IMR-90 (cell line): ENCODE measurements at regions not wholly inside any gene's neighbourhood (a gene's known extent, or its start where the extent isn't known, plus 50 kb on each side); places are given as distances from the start of the nearest gene placed in this dataset.

Source experiments
- ATAC-seq: fragments of 200-7000 bp; cut with Tn5 transposase; 2 replicates; pipeline ENCODE4 v1.9.1; 2020; ENCODE audit warnings: low read depth, mild to moderate bottlenecking, moderate library complexity
- BruUV-seq: library from RNA; stranded (reverse); fragments of 400-500 nt; replicated peaks from 2 replicates; lab custom pipeline; 2021; lab: Mats Ljungman, UMichigan
- CTCF ChIA-PET: fragments of 300-600 bp; formaldehyde crosslinking; extraction: SDS; loops from one replicate; lab custom pipeline; 2021; ENCODE audit warnings: antibody characterized with exemption; lab: Yijun Ruan, JAX
- POLR2A ChIA-PET: fragments of 300-600 bp; sonication (Branson Sonifier 250); formaldehyde crosslinking; loops from one replicate; lab custom pipeline; 2022; ENCODE audit warnings: antibody characterized with exemption; ENCODE audit not compliant: unreplicated experiment; lab: Charles Lee
- DNase-seq: peaks from one replicate; pipeline ENCODE4 v3.0.0; 2013
- H2AFZ ChIP-seq: replicated peaks from 2 replicates; pipeline ENCODE3; 2013; ENCODE audit warnings: low read length, mild to moderate bottlenecking; ENCODE audit not compliant: poor library complexity
- H2AK5ac ChIP-seq: 2 replicates; pipeline ENCODE4 v1.6.1; 2013; ENCODE audit warnings: low read depth, low read length, inconsistent platforms
- H2AK9ac ChIP-seq: replicated peaks from 2 replicates; pipeline ENCODE3; 2013; ENCODE audit warnings: mild to moderate bottlenecking, low read depth, low read length, moderate library complexity; ENCODE audit not compliant: poor library complexity
- H2BK120ac ChIP-seq: 2 replicates; pipeline ENCODE4 v1.6.1; 2013; ENCODE audit warnings: low read depth, low read length, inconsistent platforms
- H2BK15ac ChIP-seq: 3 replicates; pipeline ENCODE4 v1.6.1; 2013; ENCODE audit warnings: low read depth, low read length, inconsistent platforms
- H2BK20ac ChIP-seq: 2 replicates; pipeline ENCODE4 v1.6.1; 2013; ENCODE audit warnings: low read depth, mild to moderate bottlenecking, inconsistent platforms, low read length, moderate library complexity
- H2BK5ac ChIP-seq: 2 replicates; pipeline ENCODE4 v1.6.1; 2013; ENCODE audit warnings: mild to moderate bottlenecking, low read depth, low read length, inconsistent platforms; ENCODE audit not compliant: poor library complexity, severe bottlenecking
- H3K14ac ChIP-seq: replicated peaks from 2 replicates; pipeline ENCODE4 v1.6.1; 2013; ENCODE audit warnings: low read depth, low read length, inconsistent platforms
- H3K18ac ChIP-seq: 2 replicates; pipeline ENCODE4 v1.6.1; 2013; ENCODE audit warnings: low read depth, low read length, control low read depth
- H3K23ac ChIP-seq: 2 replicates; pipeline ENCODE4 v1.6.1; 2013; ENCODE audit warnings: low read depth, low read length, inconsistent platforms
- H3K27ac ChIP-seq: 2 replicates; pipeline ENCODE4 v1.5.1; 2013; ENCODE audit warnings: mild to moderate bottlenecking, control low read depth, low read length; ENCODE audit not compliant: insufficient read depth
- H3K27me3 ChIP-seq: 2 replicates; pipeline ENCODE4 v1.6.1; 2013; ENCODE audit warnings: low read length; ENCODE audit not compliant: control insufficient read depth, insufficient read depth
- H3K36me3 ChIP-seq: 2 replicates; pipeline ENCODE4 v1.6.1; 2013; ENCODE audit warnings: low read length, mixed read lengths; ENCODE audit not compliant: control insufficient read depth, insufficient read depth
- H3K4ac ChIP-seq: 2 replicates; pipeline ENCODE4 v1.6.1; 2013; ENCODE audit warnings: low read depth, low read length, inconsistent platforms
- H3K4me1 ChIP-seq: 2 replicates; pipeline ENCODE4 v1.6.1; 2013; ENCODE audit warnings: low read length, mixed read lengths; ENCODE audit not compliant: control insufficient read depth, insufficient read depth
- H3K4me2 ChIP-seq: 2 replicates; pipeline ENCODE4 v1.6.1; 2013; ENCODE audit warnings: low read depth, mild to moderate bottlenecking, control low read depth, low read length, moderate library complexity
- H3K4me3 ChIP-seq: 2 replicates; pipeline ENCODE4 v1.5.1; 2013; ENCODE audit warnings: low read depth, mild to moderate bottlenecking, control low read depth, low read length, moderate library complexity; ENCODE audit not compliant: insufficient read depth
- H3K56ac ChIP-seq: 2 replicates; pipeline ENCODE4 v1.6.1; 2013; ENCODE audit warnings: low read length, inconsistent platforms; ENCODE audit not compliant: insufficient read depth; ENCODE audit errors: extremely low read depth
- H3K79me1 ChIP-seq, 2 experiments: 2 replicates each; pipeline ENCODE4 v1.6.1; 2013; ENCODE audit warnings: low read length in 2 of 2, inconsistent platforms in 1 of 2, low read depth in 1 of 2
- H3K9ac ChIP-seq: 2 replicates; pipeline ENCODE4 v1.6.1; 2013; ENCODE audit warnings: low read depth, low read length, control low read depth
- H3K9me1 ChIP-seq: 2 replicates; pipeline ENCODE4 v1.6.1; 2013; ENCODE audit warnings: low read length, inconsistent platforms; ENCODE audit not compliant: insufficient read depth
- H3K9me3 ChIP-seq: 2 replicates; pipeline ENCODE4 v1.6.1; 2013; ENCODE audit warnings: low read length; ENCODE audit not compliant: control insufficient read depth, insufficient read depth
- H4K20me1 ChIP-seq: 2 replicates; pipeline ENCODE4 v1.6.1; 2013; ENCODE audit warnings: low read length, inconsistent platforms; ENCODE audit not compliant: insufficient read depth
- H4K5ac ChIP-seq: 2 replicates; pipeline ENCODE4 v1.6.1; 2013; ENCODE audit warnings: mild to moderate bottlenecking, low read depth, low read length, control low read depth
- H4K8ac ChIP-seq, 2 experiments: 2 replicates each; pipeline ENCODE4 v1.6.1; 2013; ENCODE audit warnings: low read depth in 2 of 2, low read length in 2 of 2, control low read depth in 1 of 2, inconsistent platforms in 1 of 2
- H4K91ac ChIP-seq: 2 replicates; pipeline ENCODE4 v1.6.1; 2013; ENCODE audit warnings: low read depth, low read length, inconsistent platforms; ENCODE audit not compliant: insufficient read depth
- BHLHE40 ChIP-seq: fragments of 150-350 bp; IDR thresholded peaks from 2 replicates; pipeline ENCODE4 v1.6.1; 2016; ENCODE audit warnings: mild to moderate bottlenecking, low read depth, low read length
- CEBPB ChIP-seq: IDR thresholded peaks from 2 replicates; pipeline ENCODE4 v1.6.1; 2012; ENCODE audit warnings: low read depth, low read length, improper control_type of control experiment
- CHD1 ChIP-seq: IDR thresholded peaks from 2 replicates; pipeline ENCODE4 v1.6.1; 2012; ENCODE audit warnings: low read depth, low read length, improper control_type of control experiment
- FOS ChIP-seq: fragments of 150-350 bp; IDR thresholded peaks from 2 replicates; pipeline ENCODE4 v1.6.1; 2016; ENCODE audit warnings: low read depth, low read length
- MAFK ChIP-seq: IDR thresholded peaks from 2 replicates; pipeline ENCODE4 v1.6.1; 2012; ENCODE audit warnings: low read depth, low read length, improper control_type of control experiment
- MAZ ChIP-seq: IDR thresholded peaks from 2 replicates; pipeline ENCODE4 v1.6.1; 2012; ENCODE audit warnings: low read depth, mild to moderate bottlenecking, low read length, improper control_type of control experiment, moderate library complexity, borderline replicate concordance
- MXI1 ChIP-seq: IDR thresholded peaks from 2 replicates; pipeline ENCODE4 v1.6.1; 2012; ENCODE audit warnings: low read depth, mild to moderate bottlenecking, low read length, moderate library complexity, borderline replicate concordance
- NFE2L2 ChIP-seq: fragments of 150-350 bp; IDR thresholded peaks from 2 replicates; pipeline ENCODE4 v1.6.1; 2016; ENCODE audit warnings: low read depth, mild to moderate bottlenecking, low read length
- POLR2A ChIP-seq: IDR thresholded peaks from 2 replicates; pipeline ENCODE4 v1.6.1; 2012; ENCODE audit warnings: mild to moderate bottlenecking, low read depth, low read length
- RAD21 ChIP-seq: IDR thresholded peaks from 2 replicates; pipeline ENCODE4 v1.6.1; 2012; ENCODE audit warnings: low read length, improper control_type of control experiment
- RCOR1 ChIP-seq: IDR thresholded peaks from 2 replicates; pipeline ENCODE4 v1.6.1; 2012; ENCODE audit warnings: mild to moderate bottlenecking, low read length, improper control_type of control experiment; ENCODE audit not compliant: insufficient replicate concordance
- RFX5 ChIP-seq: IDR thresholded peaks from 2 replicates; pipeline ENCODE4 v1.8.0; 2012; ENCODE audit warnings: low read depth, mild to moderate bottlenecking, low read length, moderate library complexity
- SMC3 ChIP-seq: fragments of 150-350 bp; IDR thresholded peaks from 2 replicates; pipeline ENCODE4 v1.6.1; 2016; ENCODE audit warnings: low read depth, mild to moderate bottlenecking, antibody characterized with exemption, low read length, moderate library complexity
- USF2 ChIP-seq: fragments of 150-350 bp; IDR thresholded peaks from 2 replicates; pipeline ENCODE4 v1.6.1; 2017; ENCODE audit warnings: mild to moderate bottlenecking, antibody characterized with exemption, low read length, low read depth
- WGBS, 2 experiments: methylation state at CpG; one replicate each; pipeline versions ENCODE4 v1.1.5 to v1.1.7; 2013; ENCODE audit warnings: missing lambda C conversion rate in 2 of 2; ENCODE audit not compliant: insufficient read length in 1 of 2; ENCODE audit errors: extremely low coverage in 2 of 2; 5-methylcytosine and 5-hydroxymethylcytosine counted together
- dilution Hi-C: fragments of 300-500 bp; cut with HindIII; formaldehyde crosslinking; loops from one replicate; pipeline ENCODE4 v1.14.3; 2018; ENCODE audit warnings: low sequenced_read_pairs; ENCODE audit not compliant: unreplicated experiment
- in situ Hi-C: fragments of 300-500 bp; cut with MboI; formaldehyde crosslinking; loops from 3 replicates; pipeline ENCODE4 v1.14.3; 2019; ENCODE audit warnings: low sequenced_read_pairs, inconsistent platforms, mixed read lengths
- intact Hi-C: fragments of 100-400 bp; cut with micrococcal nuclease; formaldehyde crosslinking; loops from 2 replicates; pipeline ENCODE4 v1.10.0; 2022
- TF ChIP-seq, protein P1 (sequence below): conservative IDR thresholded peaks from 2 replicates; pipeline ENCODE4 v1.5.1; 2012; ENCODE audit warnings: mild to moderate bottlenecking, low read depth, low read length, improper control_type of control experiment
- TF ChIP-seq, protein P2 (sequence below): fragments of 150-350 bp; IDR thresholded peaks from 2 replicates; pipeline ENCODE4 v1.6.1; 2016; ENCODE audit warnings: low read depth, mild to moderate bottlenecking, low read length, moderate library complexity, borderline replicate concordance

GRCh38 chr3:64809086-64809485 is 121.3 kb upstream of the ADAMTS9 start:
- ATAC-seq = no peak
- no TSS peak for BruUV-seq

More at GRCh38 chr3:64809086-64809485, 121.3 kb upstream of the ADAMTS9 start:
- Histone ChIP-seq H2BK120ac (no peak overlapping the region), H4K8ac (no peak overlapping the region), H3K14ac (no peak overlapping the region), H3K9me3 (no peaks in the 10 kb centered on the region), H4K91ac (no peak overlapping the region), H2BK20ac (no peak overlapping the region), H2BK15ac (no peak overlapping the region), H3K27me3 (no peaks in the 10 kb centered on the region), H3K4me2 (no peak overlapping the region), H3K23ac (no peak overlapping the region), H3K36me3 (peaks cover 2% of the 10 kb centered on the region; the same call in 1 of the 2 replicates), H3K4me3 (no peak overlapping the region), H3K9ac (no peak overlapping the region), H2AFZ (no peak overlapping the region), H3K4me1 (no peaks in the 10 kb centered on the region), H2AK9ac (no peak overlapping the region), H4K5ac (no peak overlapping the region), H3K18ac (no peak overlapping the region), H2BK5ac (no peak overlapping the region), H3K9me1 (no peaks in the 10 kb centered on the region), H3K4ac (no peak overlapping the region), H4K20me1 (no peaks in the 10 kb centered on the region), H2AK5ac (no peak overlapping the region), H3K27ac (no peak overlapping the region), H3K79me1 (no peaks in the 10 kb centered on the region), H3K56ac (no peak overlapping the region)
- in situ Hi-C loops (no loop called here), dilution Hi-C loops (no loop called here), intact Hi-C loops (no loop called here)
- TF ChIP-seq, protein P1, sequence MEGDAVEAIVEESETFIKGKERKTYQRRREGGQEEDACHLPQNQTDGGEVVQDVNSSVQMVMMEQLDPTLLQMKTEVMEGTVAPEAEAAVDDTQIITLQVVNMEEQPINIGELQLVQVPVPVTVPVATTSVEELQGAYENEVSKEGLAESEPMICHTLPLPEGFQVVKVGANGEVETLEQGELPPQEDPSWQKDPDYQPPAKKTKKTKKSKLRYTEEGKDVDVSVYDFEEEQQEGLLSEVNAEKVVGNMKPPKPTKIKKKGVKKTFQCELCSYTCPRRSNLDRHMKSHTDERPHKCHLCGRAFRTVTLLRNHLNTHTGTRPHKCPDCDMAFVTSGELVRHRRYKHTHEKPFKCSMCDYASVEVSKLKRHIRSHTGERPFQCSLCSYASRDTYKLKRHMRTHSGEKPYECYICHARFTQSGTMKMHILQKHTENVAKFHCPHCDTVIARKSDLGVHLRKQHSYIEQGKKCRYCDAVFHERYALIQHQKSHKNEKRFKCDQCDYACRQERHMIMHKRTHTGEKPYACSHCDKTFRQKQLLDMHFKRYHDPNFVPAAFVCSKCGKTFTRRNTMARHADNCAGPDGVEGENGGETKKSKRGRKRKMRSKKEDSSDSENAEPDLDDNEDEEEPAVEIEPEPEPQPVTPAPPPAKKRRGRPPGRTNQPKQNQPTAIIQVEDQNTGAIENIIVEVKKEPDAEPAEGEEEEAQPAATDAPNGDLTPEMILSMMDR = no peak
- no peak for TF ChIP-seq RFX5
- no peak for TF ChIP-seq MAFK
- TF ChIP-seq FOS = no peak
- no peak for TF ChIP-seq RCOR1
- no peak for TF ChIP-seq RAD21
- TF ChIP-seq NFE2L2 = no peak
- TF ChIP-seq, protein P2, sequence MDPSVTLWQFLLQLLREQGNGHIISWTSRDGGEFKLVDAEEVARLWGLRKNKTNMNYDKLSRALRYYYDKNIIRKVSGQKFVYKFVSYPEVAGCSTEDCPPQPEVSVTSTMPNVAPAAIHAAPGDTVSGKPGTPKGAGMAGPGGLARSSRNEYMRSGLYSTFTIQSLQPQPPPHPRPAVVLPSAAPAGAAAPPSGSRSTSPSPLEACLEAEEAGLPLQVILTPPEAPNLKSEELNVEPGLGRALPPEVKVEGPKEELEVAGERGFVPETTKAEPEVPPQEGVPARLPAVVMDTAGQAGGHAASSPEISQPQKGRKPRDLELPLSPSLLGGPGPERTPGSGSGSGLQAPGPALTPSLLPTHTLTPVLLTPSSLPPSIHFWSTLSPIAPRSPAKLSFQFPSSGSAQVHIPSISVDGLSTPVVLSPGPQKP = no peak
- TF ChIP-seq SMC3 = no peak
- TF ChIP-seq CEBPB = no peak
- no peak for TF ChIP-seq BHLHE40
- TF ChIP-seq CHD1 = no peak
- TF ChIP-seq USF2 = no peak
- no peak for TF ChIP-seq MXI1
- no peak for TF ChIP-seq POLR2A
- TF ChIP-seq MAZ = no peak
- 17% methylated on average over 1 of the region's 2 CpGs; no CpG with 5 or more reads in 1 of the 2 experiments for WGBS, 2 experiments
- DNase-seq = no peak
- ChIA-PET CTCF (no interaction called here), POLR2A (no interaction called here)
